A673 (cell line): ENCODE measurements at regions not wholly inside any gene's neighbourhood (a gene's known extent, or its start where the extent isn't known, plus 50 kb on each side); places are given as distances from the start of the nearest gene placed in this dataset.

Experiments used
- BruUV-seq: library from RNA; stranded (reverse); fragments of 400-500 nt; replicated peaks from 2 replicates; lab custom pipeline; 2021; lab: Mats Ljungman, UMichigan
- CTCF ChIA-PET: fragments of 300-600 bp; sonication (Branson Sonifier 250); formaldehyde crosslinking; loops from one replicate; lab custom pipeline; 2022; ENCODE audit warnings: antibody characterized with exemption; lab: Charles Lee
- POLR2A ChIA-PET: fragments of 300-600 bp; sonication (Branson Sonifier 250); formaldehyde crosslinking; loops from one replicate; lab custom pipeline; 2022; ENCODE audit warnings: antibody characterized with exemption; ENCODE audit not compliant: low non-redundant PET; lab: Charles Lee
- DNase-seq: peaks from one replicate; pipeline ENCODE4 v3.0.0-alpha.2; 2015; ENCODE audit warnings: low spot score
- H3K27ac ChIP-seq: fragments of 200-600 bp; sonication (generic); 2 replicates; pipeline ENCODE4 v1.5.1; 2016; ENCODE audit warnings: mixed run types, low read depth, mild to moderate bottlenecking, mixed read lengths, antibody characterized with exemption, low read length; ENCODE audit not compliant: poor library complexity, severe bottlenecking
- H3K27me3 ChIP-seq: fragments of 200-600 bp; sonication (generic); replicated peaks from 2 replicates; pipeline ENCODE4 v1.6.1; 2017; ENCODE audit warnings: mixed run types, low read depth, mild to moderate bottlenecking, mixed read lengths, antibody characterized with exemption, low read length; ENCODE audit not compliant: insufficient read depth, poor library complexity
- H3K36me3 ChIP-seq: fragments of 200-600 bp; sonication (generic); 2 replicates; pipeline ENCODE4 v1.6.1; 2016; ENCODE audit warnings: mixed run types, mild to moderate bottlenecking, mixed read lengths, antibody characterized with exemption, low read length; ENCODE audit not compliant: insufficient read depth, poor library complexity, severe bottlenecking
- H3K4me1 ChIP-seq: fragments of 200-600 bp; sonication (generic); 2 replicates; pipeline ENCODE4 v1.6.1; 2017; ENCODE audit warnings: mixed run types, mild to moderate bottlenecking, mixed read lengths, antibody characterized with exemption, low read length; ENCODE audit not compliant: insufficient read depth, poor library complexity, severe bottlenecking
- H3K4me3 ChIP-seq: fragments of 200-600 bp; sonication (generic); 2 replicates; pipeline ENCODE4 v1.5.1; 2016; ENCODE audit warnings: low read depth, mixed run types, mild to moderate bottlenecking, mixed read lengths, low read length; ENCODE audit not compliant: poor library complexity, severe bottlenecking
- H3K9me3 ChIP-seq: fragments of 200-600 bp; sonication (generic); 2 replicates; pipeline ENCODE4 v1.6.1; 2016; ENCODE audit warnings: mixed run types, low read depth, mild to moderate bottlenecking, mixed read lengths, antibody characterized with exemption, low read length; ENCODE audit not compliant: poor library complexity, severe bottlenecking
- CTCF ChIP-seq: fragments of 300-800, 200-600 bp; sonication (generic); conservative IDR thresholded peaks from 2 replicates; pipeline ENCODE4 v1.5.1; 2017; ENCODE audit warnings: low read depth, mild to moderate bottlenecking, antibody characterized with exemption, low read length, moderate library complexity, mixed read lengths
- EZH2 ChIP-seq: fragments of 200-600 bp; sonication (generic); IDR thresholded peaks from 2 replicates; pipeline ENCODE4 v1.6.1; 2017; ENCODE audit warnings: borderline replicate concordance, low read depth, mild to moderate bottlenecking, mixed read lengths, antibody characterized with exemption, low read length; ENCODE audit not compliant: poor library complexity, severe bottlenecking
- intact Hi-C: fragments of 100-400 bp; cut with micrococcal nuclease; formaldehyde crosslinking; loops from one replicate; pipeline ENCODE4 v1.10.0; 2022; ENCODE audit not compliant: unreplicated experiment

GRCh38 chr5:120765189-120765588 lies 301.1 kb downstream of the PRR16 start:
- no peak for TF ChIP-seq EZH2
- TF ChIP-seq CTCF: no peak
- CTCF ChIA-PET: no interaction called here
- Histone ChIP-seq H3K4me1 (peaks cover 17% of the 10 kb centered on the region), H3K27me3 (no peaks in the 10 kb centered on the region), H3K36me3 (no peaks in the 10 kb centered on the region), H3K9me3 (no peaks in the 10 kb centered on the region), H3K27ac (no peak overlapping the region), H3K4me3 (no peak overlapping the region)
- intact Hi-C loops: no loop called here
- no TSS peak for BruUV-seq
- POLR2A ChIA-PET: no interaction called here
- DNase-seq: no peak

- peak; percentile 37 for DNase-seq
- CTCF ChIA-PET: no interaction called here
- Histone ChIP-seq H3K27me3 (no peaks in the 10 kb centered on the region), H3K36me3 (no peaks in the 10 kb centered on the region), H3K27ac (no peak overlapping the region), H3K4me3 (no peak overlapping the region), H3K9me3 (no peaks in the 10 kb centered on the region), H3K4me1 (peaks cover 18% of the 10 kb centered on the region)
- intact Hi-C loops: no loop called here
- POLR2A ChIA-PET: no interaction called here
- BruUV-seq: no TSS peak
- TF ChIP-seq CTCF (no peak), EZH2 (no peak)
These were observed 303.2 kb downstream of the PRR16 start for GRCh38 chr5:120767178-120767820.

- no TSS peak for BruUV-seq
- ChIA-PET POLR2A (no interaction called here), CTCF (no interaction called here)
- no peak overlapping the region for H3K4me3 ChIP-seq
- intact Hi-C loops: no loop called here
- no peaks in the 10 kb centered on the region for H3K27me3 ChIP-seq
- H3K27ac ChIP-seq: no peak overlapping the region
- peak; percentile 26 for DNase-seq
- TF ChIP-seq CTCF (no peak), EZH2 (no peak)
- H3K4me1 ChIP-seq: peaks cover 18% of the 10 kb centered on the region
- no peaks in the 10 kb centered on the region for H3K9me3 ChIP-seq
- no peaks in the 10 kb centered on the region for H3K36me3 ChIP-seq
These were observed 305.3 kb downstream of the PRR16 start for GRCh38 chr5:120769312-120769872.
